Endothelial cell of umbilical vein (primary cell): ENCODE measurements at regions not wholly inside any gene's neighbourhood (a gene's known extent, or its start where the extent isn't known, plus 50 kb on each side); places are given as distances from the start of the nearest gene placed in this dataset.

ENCODE experiments used
- CTCF ChIP-seq, 2 donors: IDR thresholded peaks; 1 replicate in 1 of 2; 2 replicates in 1 of 2; pipeline ENCODE4 v1.5.1; 2011; ENCODE audit warnings: low read length in 2 of 2, mild to moderate bottlenecking in 2 of 2, moderate library complexity in 2 of 2, control low read depth in 1 of 2, inconsistent platforms in 1 of 2, low read depth in 1 of 2; ENCODE audit not compliant: insufficient read depth in 1 of 2; ENCODE audit errors: extremely low read depth in 1 of 2
- EZH2 ChIP-seq: IDR thresholded peaks from 2 replicates; pipeline ENCODE4 v1.6.1; 2012; ENCODE audit warnings: borderline replicate concordance, low read depth, mild to moderate bottlenecking, moderate library complexity, low read length, inconsistent platforms; ENCODE audit not compliant: severe bottlenecking
- JUN ChIP-seq: IDR thresholded peaks from 2 replicates; pipeline ENCODE4 v1.6.1; 2011; ENCODE audit warnings: borderline replicate concordance, low read depth; ENCODE audit not compliant: insufficient read length, insufficient read depth
- POLR2A ChIP-seq: IDR thresholded peaks from 2 replicates; pipeline ENCODE4 v1.6.1; 2012; ENCODE audit warnings: low read depth, mild to moderate bottlenecking, control low read depth, low read length
- POLR2AphosphoS5 ChIP-seq: IDR thresholded peaks from 2 replicates; pipeline ENCODE4 v1.6.1; 2012; ENCODE audit warnings: low read depth, mild to moderate bottlenecking, control low read depth, low read length, moderate library complexity; ENCODE audit not compliant: insufficient read depth
- TF ChIP-seq, protein P1 (sequence below): IDR thresholded peaks from 2 replicates; pipeline ENCODE4 v1.6.1; 2011; ENCODE audit not compliant: insufficient read depth, insufficient read length

DNA sequence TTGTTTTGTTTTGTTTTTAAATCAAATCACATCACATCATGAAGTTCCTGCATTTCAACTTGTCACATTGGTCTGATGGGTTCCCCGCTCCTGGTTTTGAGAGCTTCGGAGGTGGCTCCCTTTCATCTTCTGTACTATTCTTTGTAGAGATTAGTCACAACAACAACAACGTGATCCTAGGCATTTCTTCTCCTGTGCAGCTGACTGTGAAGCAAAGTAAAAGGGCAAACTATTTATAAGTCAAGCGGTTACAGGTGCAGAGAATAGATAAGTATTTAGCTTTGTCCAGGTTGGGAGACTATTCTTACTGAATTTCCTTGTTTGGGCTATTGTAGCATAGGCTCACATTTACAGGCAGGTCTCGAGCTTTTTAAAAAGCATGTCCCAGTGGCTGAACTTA, 197.7 kb upstream of the CDKN2B start:
- TF ChIP-seq POLR2A (no peak), CTCF (IDR thresholded peaks at IDR 0.05; ENCODE audit: extremely low read depth in 1 of 2, insufficient read depth in 1 of 2, low read depth in 1 of 2, low read length in 2 of 2) (no peak), POLR2AphosphoS5 (no peak), EZH2 (no peak), JUN (no peak)
- TF ChIP-seq, protein P1, sequence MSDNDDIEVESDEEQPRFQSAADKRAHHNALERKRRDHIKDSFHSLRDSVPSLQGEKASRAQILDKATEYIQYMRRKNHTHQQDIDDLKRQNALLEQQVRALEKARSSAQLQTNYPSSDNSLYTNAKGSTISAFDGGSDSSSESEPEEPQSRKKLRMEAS = no peak
